ENCODE measurements at regions not wholly inside any gene's neighbourhood (a gene's known extent, or its start where the extent isn't known, plus 50 kb on each side); places are given as distances from the start of the nearest gene placed in this dataset.

GRCh38 chr4:23279377-23279986 is 586.7 kb downstream of the GBA3 start:
- Histone ChIP-seq H4K20me1 (ENCODE audit: insufficient read depth) (no peaks in the 10 kb centered on the region), H3K36me3 (ENCODE audit: insufficient read depth, low read length) (no peaks in the 10 kb centered on the region), H2AFZ (ENCODE audit: low read depth, low read length) (no peak overlapping the region), H3K9me2 (ENCODE audit: insufficient read depth, low read length) (no peaks in the 10 kb centered on the region), H3K27me3 (ENCODE audit: insufficient read depth, low read depth, low read length) (no peaks in the 10 kb centered on the region), H3K4me3 (ENCODE audit: low read length) (no peak overlapping the region), H3K9ac (ENCODE audit: low read length) (no peak overlapping the region), H3F3A (ENCODE audit: insufficient read depth, low read length, poor library complexity, severe bottlenecking) (no peaks in the 10 kb centered on the region), H3K79me2 (replicated peaks; ENCODE audit: insufficient read depth, low read length) (no peaks in the 10 kb centered on the region), H3K9me3 (ENCODE audit: low read length) (no peaks in the 10 kb centered on the region), H3K27ac (ENCODE audit: low read length) (no peak overlapping the region), H3K4me2 (ENCODE audit: low read length) (no peak overlapping the region)
- no peak for TF ChIP-seq REST (IDR thresholded peaks at IDR 0.05; ENCODE audit: borderline replicate concordance)
- no peak for TF ChIP-seq TAF1 (IDR thresholded peaks at IDR 0.05; ENCODE audit: low read depth)
- TF ChIP-seq RAD21 (conservative IDR thresholded peaks at IDR 0.05): no peak
- TF ChIP-seq EZH2 (IDR thresholded peaks at IDR 0.05; ENCODE audit: borderline replicate concordance, insufficient read depth, low read length, poor library complexity, severe bottlenecking): no peak
- TF ChIP-seq, protein P1, sequence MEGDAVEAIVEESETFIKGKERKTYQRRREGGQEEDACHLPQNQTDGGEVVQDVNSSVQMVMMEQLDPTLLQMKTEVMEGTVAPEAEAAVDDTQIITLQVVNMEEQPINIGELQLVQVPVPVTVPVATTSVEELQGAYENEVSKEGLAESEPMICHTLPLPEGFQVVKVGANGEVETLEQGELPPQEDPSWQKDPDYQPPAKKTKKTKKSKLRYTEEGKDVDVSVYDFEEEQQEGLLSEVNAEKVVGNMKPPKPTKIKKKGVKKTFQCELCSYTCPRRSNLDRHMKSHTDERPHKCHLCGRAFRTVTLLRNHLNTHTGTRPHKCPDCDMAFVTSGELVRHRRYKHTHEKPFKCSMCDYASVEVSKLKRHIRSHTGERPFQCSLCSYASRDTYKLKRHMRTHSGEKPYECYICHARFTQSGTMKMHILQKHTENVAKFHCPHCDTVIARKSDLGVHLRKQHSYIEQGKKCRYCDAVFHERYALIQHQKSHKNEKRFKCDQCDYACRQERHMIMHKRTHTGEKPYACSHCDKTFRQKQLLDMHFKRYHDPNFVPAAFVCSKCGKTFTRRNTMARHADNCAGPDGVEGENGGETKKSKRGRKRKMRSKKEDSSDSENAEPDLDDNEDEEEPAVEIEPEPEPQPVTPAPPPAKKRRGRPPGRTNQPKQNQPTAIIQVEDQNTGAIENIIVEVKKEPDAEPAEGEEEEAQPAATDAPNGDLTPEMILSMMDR (IDR thresholded peaks at IDR 0.05; ENCODE audit: poor library complexity, severe bottlenecking): no peak
- TF ChIP-seq EP300 (conservative IDR thresholded peaks at IDR 0.05; ENCODE audit: poor library complexity, severe bottlenecking): no peak
- no peak for TF ChIP-seq MXI1 (conservative IDR thresholded peaks at IDR 0.05; ENCODE audit: poor library complexity, severe bottlenecking)
- TF ChIP-seq SMC3 (conservative IDR thresholded peaks at IDR 0.05; ENCODE audit: poor library complexity): no peak
- no peak for TF ChIP-seq POLR2AphosphoS5 (IDR thresholded peaks at IDR 0.05)

DNA sequence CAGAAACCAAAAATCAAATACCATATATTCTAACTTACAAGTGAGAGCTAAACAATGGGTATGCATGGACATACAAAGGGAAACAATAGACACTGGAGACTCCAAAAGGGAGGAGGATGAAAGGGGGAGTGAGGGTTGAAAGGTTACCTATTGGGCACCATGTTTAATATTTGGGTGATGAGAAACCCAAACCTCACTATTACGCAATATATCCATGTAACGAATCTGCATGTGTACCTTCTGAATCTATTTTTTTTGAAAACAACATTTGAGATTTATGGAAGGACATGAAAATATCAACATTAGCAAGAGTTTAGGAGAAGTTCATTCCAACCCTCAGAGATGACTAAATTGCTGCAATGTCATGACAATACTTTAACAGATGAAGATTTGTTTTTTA is 586.1 kb downstream of the GBA3 start:
- Histone ChIP-seq H4K20me1 (ENCODE audit: insufficient read depth) (no peaks in the 10 kb centered on the region), H3K36me3 (ENCODE audit: insufficient read depth, low read length) (no peaks in the 10 kb centered on the region), H3F3A (ENCODE audit: insufficient read depth, low read length, poor library complexity, severe bottlenecking) (no peaks in the 10 kb centered on the region), H3K79me2 (replicated peaks; ENCODE audit: insufficient read depth, low read length) (no peaks in the 10 kb centered on the region), H3K9me3 (ENCODE audit: low read length) (no peaks in the 10 kb centered on the region), H2AFZ (ENCODE audit: low read depth, low read length) (no peak overlapping the region), H3K4me3 (ENCODE audit: low read length) (no peak overlapping the region), H3K4me2 (ENCODE audit: low read length) (no peak overlapping the region), H3K9ac (ENCODE audit: low read length) (no peak overlapping the region), H3K9me2 (ENCODE audit: insufficient read depth, low read length) (no peaks in the 10 kb centered on the region), H3K27me3 (ENCODE audit: insufficient read depth, low read depth, low read length) (no peaks in the 10 kb centered on the region), H3K27ac (ENCODE audit: low read length) (no peak overlapping the region)
- TF ChIP-seq SMC3 (conservative IDR thresholded peaks at IDR 0.05; ENCODE audit: poor library complexity): no peak
- TF ChIP-seq RAD21 (conservative IDR thresholded peaks at IDR 0.05): no peak
- TF ChIP-seq EZH2 (IDR thresholded peaks at IDR 0.05; ENCODE audit: borderline replicate concordance, insufficient read depth, low read length, poor library complexity, severe bottlenecking): no peak
- TF ChIP-seq REST (IDR thresholded peaks at IDR 0.05; ENCODE audit: borderline replicate concordance): no peak

Measured in neural cell (in vitro differentiated cells).